GM21390 (cell line): ENCODE measurements at regions not wholly inside any gene's neighbourhood (a gene's known extent, or its start where the extent isn't known, plus 50 kb on each side); places are given as distances from the start of the nearest gene placed in this dataset.
"Not testable (repeated sequence)": the region's sequence is repeated elsewhere in the genome, so short reads cannot be mapped to it uniquely, and the experiment has no call there.

ENCODE experiments used
- ATAC-seq: cut with Tn5 transposase; IDR thresholded peaks from one replicate; pipeline ENCODE4 v1.9.1; 2021; ENCODE audit not compliant: unreplicated experiment

DNA sequence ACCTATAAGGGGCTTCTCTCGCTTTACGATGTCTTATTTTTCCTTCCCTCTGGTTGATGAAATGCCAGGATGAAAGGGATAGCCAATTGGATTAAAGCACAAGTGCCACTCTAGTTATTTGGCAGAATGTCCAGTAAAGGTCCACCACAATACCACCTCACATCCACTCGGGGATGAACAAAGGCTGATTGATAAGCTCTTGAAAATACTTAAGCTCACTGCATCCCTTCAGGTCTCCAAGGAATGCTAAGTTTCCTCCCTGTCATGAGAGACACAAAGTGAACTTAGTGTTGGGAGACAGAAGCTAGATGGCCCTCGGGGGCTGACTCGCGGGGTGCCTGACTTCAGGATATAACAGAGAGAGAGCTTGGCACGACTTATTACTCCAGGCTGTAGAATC, 185.9 kb upstream of the ZNF644 start:
- not testable (repeated sequence) for ATAC-seq

DNA sequence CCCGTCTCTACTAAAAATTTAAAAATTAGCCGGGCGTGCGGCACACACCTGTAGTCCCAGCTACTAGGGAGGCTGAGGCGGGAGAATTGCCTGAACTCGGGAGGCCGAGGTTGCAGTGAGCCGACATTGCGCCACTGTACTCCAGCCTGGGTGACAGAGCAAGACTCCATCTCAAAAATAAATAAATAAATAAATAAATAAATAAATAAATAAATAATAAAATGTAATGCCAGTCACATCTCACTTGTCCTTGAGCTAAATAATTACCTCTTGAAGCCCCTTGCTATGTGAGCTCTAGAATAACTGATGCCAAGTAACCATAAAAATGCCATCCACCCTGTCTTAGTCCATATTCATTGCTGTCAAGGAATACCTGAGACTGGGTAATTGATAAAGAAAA, 182.3 kb upstream of the ZNF644 start:
- not testable (repeated sequence) for ATAC-seq

DNA sequence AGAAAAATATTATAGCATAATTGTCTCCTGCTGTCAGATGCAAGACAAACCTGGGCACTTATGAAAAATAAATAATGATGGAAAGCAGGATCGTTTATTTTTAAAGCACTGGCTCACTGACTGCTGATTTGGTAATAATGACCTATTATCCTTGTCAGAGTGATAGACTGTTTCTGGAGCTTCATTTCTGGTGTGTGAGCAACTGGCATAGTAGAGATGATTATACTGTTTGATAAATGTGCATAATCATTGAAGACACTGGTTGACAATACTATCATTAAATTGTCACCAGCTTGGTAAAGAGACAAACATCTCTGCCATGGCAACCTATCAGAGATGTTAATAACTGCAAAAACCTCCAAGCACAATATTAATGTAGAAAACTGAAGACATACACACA, 179.9 kb upstream of the ZNF644 start:
- no peak for ATAC-seq

DNA sequence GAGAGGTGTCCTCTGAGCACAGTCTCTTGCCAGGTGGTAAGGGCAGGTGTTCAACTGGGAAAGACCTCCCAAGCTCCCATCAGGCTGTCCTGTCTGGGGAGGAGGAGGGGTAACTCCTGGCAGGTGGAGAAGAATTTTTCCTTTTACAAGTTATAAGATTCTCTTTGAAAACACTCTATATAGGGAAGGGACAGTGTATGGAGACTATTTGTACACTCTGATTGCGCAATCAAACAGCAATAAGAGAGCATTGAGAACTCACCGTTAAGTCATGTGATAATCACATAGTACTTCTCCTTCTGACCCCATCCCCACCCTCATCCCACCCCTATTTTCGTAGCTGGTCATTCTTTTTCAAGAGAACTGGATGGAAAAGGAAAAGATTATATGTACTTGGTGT, 179.3 kb upstream of the ZNF644 start:
- no peak for ATAC-seq

DNA sequence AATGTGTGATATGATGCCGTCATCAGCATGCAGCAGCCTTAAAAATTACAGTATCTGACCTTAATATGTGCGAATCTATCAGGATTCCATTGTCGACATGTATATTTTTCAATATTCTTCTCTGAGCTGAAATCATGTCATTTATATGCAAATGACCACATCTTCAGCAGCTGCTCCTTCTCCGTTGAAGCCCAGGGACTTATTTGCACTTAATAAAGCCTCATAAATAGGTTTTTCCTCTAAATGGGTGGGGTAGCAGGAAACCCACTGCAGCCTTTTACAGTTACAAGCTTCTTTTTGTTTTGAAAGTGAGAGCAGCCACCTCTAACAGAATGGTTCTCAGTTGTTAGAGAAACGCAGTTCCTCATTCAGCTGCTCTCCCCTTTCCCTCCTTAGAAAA, 178.8 kb upstream of the ZNF644 start:
- ATAC-seq: no peak

DNA sequence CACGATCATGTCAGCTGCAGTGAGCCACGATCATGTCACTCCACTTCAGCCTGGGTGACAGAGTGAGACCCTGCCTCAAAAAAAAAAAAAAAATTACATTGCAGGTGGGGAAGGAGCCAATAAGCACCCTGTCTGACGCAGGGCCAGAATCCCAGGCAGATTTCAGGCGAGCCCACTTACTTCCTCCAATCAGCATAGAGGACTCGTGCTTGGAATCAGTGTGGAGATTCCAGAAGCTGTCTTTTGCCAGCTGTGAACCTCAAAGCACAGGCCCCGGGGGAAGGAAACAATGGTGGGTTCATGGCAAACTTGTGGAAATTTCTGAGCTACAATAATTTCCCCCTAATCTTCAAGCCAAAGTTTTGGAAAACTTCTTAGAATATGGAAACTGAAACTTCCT, 178.2 kb upstream of the ZNF644 start:
- no peak for ATAC-seq

DNA sequence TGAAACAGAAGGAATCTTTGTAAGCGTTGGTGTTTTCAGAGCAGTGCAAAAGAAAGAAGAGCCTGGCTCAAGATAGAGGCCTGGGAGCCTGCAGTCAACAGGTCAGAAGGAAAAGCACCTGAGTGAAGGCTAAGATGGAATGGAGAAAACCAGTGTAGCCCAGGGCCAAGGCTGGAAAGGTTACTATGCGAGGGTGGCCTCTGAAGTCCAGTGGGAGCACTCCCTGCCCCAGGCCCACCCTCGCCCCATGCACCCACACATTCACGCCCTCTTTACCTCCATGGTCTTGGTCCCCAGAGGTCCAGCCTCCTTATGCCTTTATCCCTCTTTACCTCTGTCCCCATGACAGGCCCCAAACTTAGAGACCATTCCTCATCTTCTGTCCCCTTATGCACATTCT, 169.2 kb upstream of the ZNF644 start:
- no peak for ATAC-seq

DNA sequence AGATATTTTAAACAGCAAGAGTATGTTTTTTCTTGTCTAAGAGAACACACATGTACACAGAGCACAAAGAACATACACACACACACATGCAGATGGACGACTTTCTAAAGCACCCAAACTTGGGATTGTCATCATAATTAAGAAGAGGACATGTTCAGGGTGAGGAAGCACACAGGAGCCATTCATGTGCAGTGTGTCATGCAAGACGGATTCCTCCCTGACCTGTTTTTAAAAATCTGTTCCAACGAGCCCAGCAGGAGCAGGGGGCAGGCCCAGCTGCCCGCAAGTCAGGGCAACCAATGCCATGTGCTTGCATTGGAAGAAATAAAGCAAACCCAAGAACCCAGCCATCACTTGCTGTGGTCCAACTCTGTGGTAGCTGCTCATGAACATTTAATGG, 167.3 kb upstream of the ZNF644 start:
- no peak for ATAC-seq

DNA sequence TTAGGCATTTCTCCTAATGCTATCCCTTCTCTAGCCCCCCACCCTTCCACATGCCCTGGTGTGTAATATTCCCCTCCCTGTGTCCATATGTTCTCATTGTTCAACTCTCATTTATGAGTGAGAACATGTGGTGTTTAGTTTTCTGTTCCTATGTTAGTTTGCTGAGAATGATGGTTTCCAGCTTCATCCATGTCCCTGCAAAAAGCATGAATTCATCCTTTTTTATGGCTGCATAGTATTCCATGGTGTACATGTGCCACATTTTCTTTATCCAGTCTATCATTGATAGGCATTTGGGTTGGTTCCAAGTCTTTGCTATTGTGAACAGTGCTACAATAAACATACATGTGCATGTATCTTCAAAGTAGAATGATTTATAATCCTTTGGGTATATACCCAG, 161.0 kb upstream of the ZNF644 start:
- ATAC-seq: not testable (repeated sequence)

DNA sequence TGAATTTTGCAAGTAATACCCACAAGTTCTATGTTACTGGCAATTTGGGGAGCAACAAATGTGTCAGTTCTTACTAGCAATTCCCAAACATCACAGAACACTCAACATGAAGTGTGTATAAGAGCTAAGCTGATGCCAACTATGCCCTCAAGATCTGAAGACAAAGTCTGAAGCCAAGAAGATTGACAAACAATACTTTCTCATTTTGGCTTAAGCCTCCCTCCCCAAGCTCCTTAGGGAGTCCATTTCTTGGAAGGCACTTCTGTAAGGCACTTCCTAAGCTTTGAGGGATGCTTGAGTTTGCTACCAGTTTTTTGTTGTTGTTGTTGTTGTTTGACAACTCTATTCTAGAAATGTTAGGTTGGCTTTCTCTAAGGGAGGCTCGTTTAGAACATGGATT, 154.4 kb upstream of the ZNF644 start:
- ATAC-seq: no peak

DNA sequence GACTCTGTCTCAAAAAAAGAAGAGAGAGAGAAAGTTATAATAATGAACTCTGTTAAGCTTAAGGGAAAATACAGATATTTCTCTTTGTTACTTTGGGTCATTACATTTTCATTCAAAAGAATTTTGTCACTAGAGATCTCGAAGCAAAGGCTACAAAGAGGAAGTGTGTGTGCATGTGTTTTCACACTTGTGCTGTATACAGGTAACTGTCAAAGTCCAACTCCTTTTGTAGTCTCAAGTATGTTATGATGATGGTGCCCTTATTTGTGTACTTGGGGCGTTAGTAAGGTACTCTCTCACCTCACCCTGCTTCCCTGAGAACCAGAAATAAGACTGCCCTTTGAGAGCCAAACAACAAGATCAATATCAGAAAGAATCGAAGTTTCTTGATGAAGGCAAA, 152.9 kb upstream of the ZNF644 start:
- ATAC-seq: no peak

DNA sequence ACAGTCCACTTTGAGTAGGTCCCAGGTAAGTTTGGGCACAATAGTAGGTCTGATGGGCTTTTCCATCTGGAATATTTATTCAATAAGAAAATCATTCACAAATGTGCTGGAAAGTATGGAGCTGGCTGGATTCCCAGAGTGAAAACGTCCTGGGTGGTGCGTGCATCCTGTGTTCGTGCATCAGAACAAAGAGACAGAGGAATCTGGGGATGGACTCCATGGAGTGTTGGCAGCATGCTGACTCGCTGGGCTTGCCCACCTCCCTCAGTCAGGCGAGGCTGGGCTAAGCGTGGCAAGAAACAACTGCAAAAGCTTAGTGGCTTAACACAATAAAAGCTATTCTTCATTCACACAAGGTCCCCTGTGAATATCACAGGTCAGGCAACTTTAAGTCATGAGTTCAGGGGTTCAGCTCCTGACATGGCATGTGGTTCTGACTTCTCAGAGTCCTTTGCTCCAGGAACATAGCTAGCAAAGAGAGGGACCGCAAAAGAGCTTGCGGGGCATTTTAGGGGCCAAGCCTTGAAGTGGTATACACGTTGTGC, 151.6 kb upstream of the ZNF644 start:
- no peak for ATAC-seq

DNA sequence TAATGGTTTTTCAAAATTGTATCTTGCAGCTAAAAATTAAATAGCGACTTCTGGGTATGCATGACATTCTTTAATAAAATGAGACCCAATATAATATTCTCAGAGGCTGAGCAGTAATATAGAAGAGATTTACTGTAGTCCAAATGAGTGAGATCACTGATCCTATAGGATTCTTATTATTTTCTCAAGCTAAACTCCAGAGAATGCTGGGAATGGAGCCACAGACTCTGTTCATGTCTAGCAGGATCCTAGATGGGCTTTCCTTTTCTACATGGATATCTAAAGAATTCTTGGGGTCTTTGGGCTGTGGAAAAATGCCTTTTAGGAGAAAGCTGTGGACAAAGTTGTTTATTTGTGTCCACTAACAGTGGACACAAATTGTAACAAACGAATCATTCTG, 150.7 kb upstream of the ZNF644 start:
- no peak for ATAC-seq

DNA sequence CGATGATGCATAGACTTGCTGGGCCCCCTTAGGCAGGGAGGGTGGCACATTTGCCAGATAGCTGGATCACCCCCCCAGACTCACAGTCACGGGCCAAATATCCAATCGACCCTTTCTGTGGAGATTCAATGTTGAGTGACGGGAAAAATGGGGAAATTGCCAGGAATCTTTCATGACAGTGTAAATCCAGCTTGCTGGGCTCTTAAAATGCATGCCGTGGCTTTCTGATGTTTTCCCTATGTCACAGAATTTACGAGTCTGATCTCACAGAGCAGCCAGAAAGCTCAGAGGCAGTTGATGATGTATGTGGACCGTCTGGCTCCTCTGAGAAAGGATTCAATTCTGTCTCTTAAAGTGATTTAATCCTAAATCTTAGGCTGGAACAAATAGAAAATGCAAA, 150.1 kb upstream of the ZNF644 start:
- no peak for ATAC-seq

DNA sequence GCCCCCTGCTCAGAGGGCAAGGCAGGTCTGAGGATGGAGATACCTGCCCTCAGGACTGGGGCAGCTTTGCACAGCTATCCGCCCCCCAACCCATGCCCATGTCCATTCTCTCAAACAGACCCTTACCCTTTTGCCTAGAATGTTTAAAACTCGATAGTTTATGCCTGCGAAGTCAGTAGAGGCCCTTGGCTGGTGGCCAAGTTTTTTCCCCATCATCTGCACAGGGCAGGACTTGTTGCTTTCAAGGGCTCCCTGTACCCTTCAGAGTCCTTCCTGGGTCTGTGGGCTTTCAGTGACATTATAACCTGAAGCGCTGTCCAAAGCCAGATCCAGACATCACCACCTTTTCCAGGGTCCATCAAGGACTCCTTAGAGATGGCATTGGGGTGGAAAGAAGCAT, 148.7 kb upstream of the ZNF644 start:
- no peak for ATAC-seq

DNA sequence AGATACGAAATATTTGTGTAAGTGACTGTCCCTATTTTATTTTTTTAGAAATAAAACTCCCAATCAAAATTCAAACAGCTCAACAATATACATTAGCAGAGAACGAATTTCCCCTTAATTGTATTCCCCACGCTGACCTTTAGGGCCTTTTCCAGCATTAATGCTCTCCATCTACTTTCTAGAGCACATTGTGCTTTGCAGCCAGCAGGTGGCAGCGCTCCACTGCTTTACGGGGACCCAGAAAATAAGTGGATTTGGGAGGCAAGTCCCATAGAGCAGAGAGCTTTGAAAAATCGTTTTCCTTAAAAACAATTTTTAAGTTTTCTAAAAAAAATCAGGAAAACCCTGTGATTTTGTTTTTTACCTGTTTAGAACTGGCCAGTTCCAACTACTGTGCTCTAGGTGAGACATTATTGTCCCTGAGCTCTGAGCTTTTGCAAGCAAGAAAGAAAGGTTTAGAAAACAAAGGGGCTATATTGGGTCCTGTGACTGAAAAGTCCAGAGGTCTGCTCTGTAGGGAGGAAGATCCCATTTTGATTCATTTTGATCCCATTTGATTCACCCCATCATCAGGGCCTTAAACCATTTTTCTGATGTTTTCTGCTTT, 144.4 kb upstream of the ZNF644 start:
- ATAC-seq: no peak

DNA sequence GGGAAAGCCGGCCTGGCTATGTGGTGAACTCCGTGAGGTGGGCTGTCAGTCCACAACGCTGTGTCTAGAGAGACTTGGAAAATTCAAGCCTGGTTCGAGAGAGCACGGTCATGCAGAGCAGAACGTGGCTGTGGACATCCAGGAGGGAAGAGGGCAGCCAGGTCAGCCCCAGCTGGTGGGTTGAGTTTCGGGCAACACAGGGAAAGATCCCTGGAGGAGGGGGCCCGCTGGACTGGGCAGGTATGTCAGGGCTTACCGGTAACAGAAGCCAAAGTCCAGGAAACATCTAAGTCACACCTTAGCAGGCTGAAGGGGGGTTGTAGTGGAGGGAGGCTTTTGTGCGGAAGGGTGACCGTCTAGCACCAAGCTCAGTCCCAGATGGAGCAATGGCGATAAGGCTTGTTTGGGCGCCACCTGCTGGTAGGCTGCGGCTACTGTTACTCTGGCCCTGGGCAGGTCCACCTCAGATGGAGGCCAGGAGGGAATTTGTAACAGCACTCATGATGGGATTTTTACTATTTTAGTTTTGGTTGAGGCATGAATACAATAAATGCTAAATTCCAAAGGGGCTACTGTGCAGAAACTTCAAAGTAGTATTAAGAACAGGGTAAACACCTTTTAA, 143.3 kb upstream of the ZNF644 start:
- peak; percentile 95 for ATAC-seq

DNA sequence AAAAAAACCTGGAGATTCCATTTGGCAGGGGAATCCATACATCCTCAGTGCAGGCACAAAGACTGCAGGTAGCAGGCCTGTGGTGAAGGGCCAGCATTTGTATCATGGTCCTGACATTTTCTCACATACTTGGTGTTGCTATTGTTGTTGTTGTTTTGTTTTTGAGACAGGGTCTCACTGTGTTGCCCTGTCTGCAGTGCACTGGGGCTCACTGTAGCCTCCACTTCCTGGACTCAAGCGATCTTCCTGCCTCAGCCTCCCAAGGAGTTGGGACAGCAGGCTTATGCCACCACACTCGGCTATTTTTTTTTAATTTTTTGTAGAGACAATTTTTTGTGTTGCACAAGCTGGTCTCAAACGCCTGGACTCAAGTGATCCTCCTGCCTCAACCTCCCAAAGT, 140.8 kb upstream of the ZNF644 start:
- ATAC-seq: no peak

DNA sequence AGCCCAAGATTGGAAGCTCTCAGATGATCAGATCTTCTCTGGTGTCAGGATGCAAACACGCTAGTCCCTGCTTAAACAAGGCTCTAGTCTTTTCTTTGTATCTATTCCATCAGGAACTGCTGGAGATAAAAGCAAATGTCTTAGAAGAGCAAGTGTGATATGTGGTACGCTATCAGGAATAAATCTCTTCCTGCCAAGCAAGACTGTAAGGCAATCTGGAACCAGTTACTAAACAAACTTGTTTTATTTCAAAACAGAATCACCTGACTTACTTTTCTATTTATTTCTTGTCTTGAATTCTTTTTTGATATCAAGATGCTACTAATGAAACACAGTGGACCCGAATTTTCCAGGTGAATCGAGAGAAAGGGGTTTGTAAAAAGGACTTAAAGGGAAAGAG, 139.9 kb upstream of the ZNF644 start:
- no peak for ATAC-seq

DNA sequence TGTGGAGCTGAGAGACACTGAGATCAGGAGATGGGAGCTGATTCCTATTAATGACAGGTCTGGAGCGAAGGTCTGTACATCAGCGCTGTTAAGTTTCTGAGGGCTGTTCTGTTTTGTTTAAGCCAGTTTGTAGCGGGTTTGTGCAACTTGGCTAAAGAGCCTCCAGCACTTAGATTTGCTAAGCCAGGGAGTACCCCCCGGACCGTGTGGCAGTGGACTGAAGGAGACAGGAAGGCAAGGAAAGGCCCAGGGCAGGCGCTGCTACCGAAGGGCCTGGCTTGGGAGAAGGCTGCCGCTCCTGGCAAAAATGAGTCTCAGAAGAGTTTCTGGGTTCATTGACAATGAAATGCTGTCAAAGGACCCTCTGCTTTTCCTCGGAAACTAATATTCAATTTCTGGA, 139.3 kb upstream of the ZNF644 start:
- ATAC-seq: no peak

DNA sequence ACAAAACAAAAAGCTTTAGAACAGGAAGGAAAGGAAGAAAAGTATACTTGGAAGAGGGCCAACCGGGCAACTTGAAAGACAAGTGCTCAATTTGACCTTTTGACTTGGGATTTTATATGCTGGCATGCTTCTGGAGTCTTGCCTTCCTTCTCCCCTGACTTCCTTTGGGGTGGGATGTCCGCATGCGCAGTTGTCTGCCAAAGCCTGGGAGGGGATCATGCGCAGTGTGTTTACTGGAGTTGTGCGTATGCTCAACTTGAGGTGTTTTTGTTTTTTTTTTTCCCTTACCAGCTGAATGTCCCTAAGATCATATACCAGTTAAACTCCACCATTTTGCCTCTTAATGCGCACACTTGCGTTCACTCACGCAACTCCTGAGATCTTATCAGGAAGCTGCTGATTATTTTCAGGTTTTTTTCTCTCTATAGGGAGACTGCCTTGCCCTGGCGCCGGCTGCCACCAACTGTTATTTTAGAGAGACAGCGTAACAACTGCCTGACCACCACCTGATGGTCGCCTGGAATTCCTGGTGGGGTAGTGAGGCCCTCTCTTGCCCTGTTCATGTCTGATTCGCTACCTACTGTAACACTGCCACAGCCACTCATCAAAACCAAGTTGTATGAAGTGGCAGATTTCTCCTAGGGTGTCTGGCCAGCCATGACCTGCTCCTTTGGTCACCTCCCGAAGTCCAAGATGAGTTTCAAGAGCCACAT, 138.7 kb upstream of the ZNF644 start:
- ATAC-seq: no peak

DNA sequence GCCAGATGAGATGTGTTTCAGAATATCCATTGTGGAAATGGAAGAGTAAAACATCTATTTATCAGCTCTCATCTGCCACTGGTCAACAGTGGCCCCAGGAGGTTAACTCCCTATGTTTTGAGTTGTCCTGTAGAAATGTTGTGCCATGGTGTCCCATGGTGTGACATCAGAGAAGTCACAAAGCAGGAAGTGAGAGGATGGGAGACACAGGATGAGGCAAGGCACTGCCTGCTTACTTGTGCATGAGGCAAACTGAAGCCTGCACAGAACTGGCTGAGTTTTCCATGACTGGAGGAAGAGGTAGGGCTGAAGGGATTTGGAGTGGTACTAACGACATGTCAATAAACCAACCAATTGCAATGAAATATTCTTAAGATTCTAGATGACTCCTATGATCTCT, 131.5 kb upstream of the ZNF644 start:
- ATAC-seq: no peak
